HCT116 (cell line): ENCODE measurements at regions not wholly inside any gene's neighbourhood (a gene's known extent, or its start where the extent isn't known, plus 50 kb on each side); places are given as distances from the start of the nearest gene placed in this dataset.

Experiments used
- ATAC-seq: fragments of 200-7000 bp; cut with Tn5 transposase; 2 replicates; pipeline ENCODE4 v1.9.1; 2020; ENCODE audit warnings: mild to moderate bottlenecking, moderate library complexity
- BruUV-seq: library from RNA; stranded (reverse); fragments of 400-500 nt; replicated peaks from 2 replicates; lab custom pipeline; 2021; lab: Mats Ljungman, UMichigan
- CTCF ChIA-PET: fragments of 300-600 bp; sonication (Branson Sonifier 250); formaldehyde crosslinking; loops from one replicate; lab custom pipeline; 2021; ENCODE audit warnings: antibody characterized with exemption; lab: Charles Lee
- POLR2A ChIA-PET: fragments of 300-600, 350-600 bp; sonication (Branson Sonifier 250); formaldehyde crosslinking; loops from one replicate; lab custom pipeline; 2021; ENCODE audit warnings: antibody characterized with exemption; lab: Charles Lee
- RAD21 ChIA-PET, 2 experiments: fragments of 300-600 bp; sonication (Branson Sonifier 250); formaldehyde crosslinking; loops; one replicate each; lab custom pipeline; 2023; ENCODE audit warnings: low total read pairs in 2 of 2; ENCODE audit not compliant: uncharacterized antibody in 2 of 2, unreplicated experiment in 2 of 2, low non-redundant PET in 1 of 2; lab: Charles Lee
- DNase-seq: peaks from one replicate; pipeline ENCODE4 v3.0.0-alpha.2; 2010; ENCODE audit warnings: low read depth, low spot score
- H2AFZ ChIP-seq: fragments of 200-600 bp; shearing (Covaris generic), sonication (generic); 2 replicates; pipeline ENCODE4 v1.6.1; 2017; ENCODE audit warnings: low read depth, mixed run types, mixed read lengths, antibody characterized with exemption, low read length; ENCODE audit not compliant: poor library complexity, severe bottlenecking
- H3K27ac ChIP-seq: 2 replicates; pipeline ENCODE4 v1.5.1; 2012; ENCODE audit warnings: low read depth, low read length
- H3K27me3 ChIP-seq: fragments of 200-600 bp; sonication (generic); 2 replicates; pipeline ENCODE4 v1.6.1; 2016; ENCODE audit warnings: mixed run types, low read length, mixed read lengths; ENCODE audit not compliant: insufficient read depth
- H3K36me3 ChIP-seq, 2 experiments: fragments of 200-500 bp in 1 of 2; fragments of 200-600 bp in 1 of 2; sonication (Bioruptor generic) in 1 of 2; sonication (generic) in 1 of 2; 2 replicates each; pipeline versions ENCODE4 v1.5.1 to v1.6.1; 2014 to 2016; ENCODE audit warnings: low read length in 2 of 2, inconsistent platforms in 1 of 2, mixed read lengths in 1 of 2, mixed run types in 1 of 2; ENCODE audit not compliant: insufficient read depth in 2 of 2, control insufficient read depth in 1 of 2
- H3K4me1 ChIP-seq, 2 experiments: fragments of 200-600 bp in 1 of 2; sonication (generic) in 1 of 2; 2 replicates each; pipeline versions ENCODE4 v1.5.1 to v1.6.1; 2012 to 2017; ENCODE audit warnings: low read length in 2 of 2, inconsistent platforms in 1 of 2, mild to moderate bottlenecking in 1 of 2, mixed read lengths in 1 of 2, mixed run types in 1 of 2, moderate library complexity in 1 of 2; ENCODE audit not compliant: insufficient read depth in 2 of 2, control insufficient read depth in 1 of 2
- H3K4me2 ChIP-seq: fragments of 200-600 bp; sonication (generic); 2 replicates; pipeline ENCODE4 v1.6.1; 2017; ENCODE audit warnings: mixed run types, low read length, mixed read lengths
- H3K4me3 ChIP-seq, 2 experiments: fragments of 200-600 bp in 1 of 2; sonication (generic) in 1 of 2; replicated peaks in 1 of 2; 2 replicates each; pipeline ENCODE4 v1.5.1; 2011 to 2016; ENCODE audit warnings: low read length in 2 of 2, control low read depth in 1 of 2, low read depth in 1 of 2, mild to moderate bottlenecking in 1 of 2, mixed read lengths in 1 of 2, mixed run types in 1 of 2
- H3K79me2 ChIP-seq: fragments of 200-600 bp; sonication (generic); 2 replicates; pipeline ENCODE4 v1.6.1; 2017; ENCODE audit warnings: mild to moderate bottlenecking, mixed run types, low read length, moderate library complexity, mixed read lengths; ENCODE audit not compliant: insufficient read depth
- H3K9ac ChIP-seq: fragments of 200-600 bp; sonication (generic); 2 replicates; pipeline ENCODE4 v1.6.1; 2016; ENCODE audit warnings: low read length, mixed read lengths
- H3K9me2 ChIP-seq: fragments of 200-600 bp; sonication (generic), shearing (Covaris generic); 2 replicates; pipeline ENCODE4 v1.6.1; 2017; ENCODE audit warnings: mixed run types, mild to moderate bottlenecking, moderate library complexity; ENCODE audit not compliant: insufficient read depth
- H3K9me3 ChIP-seq, 2 experiments: fragments of 200-500 bp in 1 of 2; fragments of 200-600 bp in 1 of 2; sonication (Bioruptor generic) in 1 of 2; sonication (generic) in 1 of 2; 2 replicates each; pipeline ENCODE4 v1.6.1; 2014 to 2017; ENCODE audit warnings: low read length in 2 of 2, mixed read lengths in 2 of 2, inconsistent platforms in 1 of 2, low read depth in 1 of 2, mild to moderate bottlenecking in 1 of 2, mixed run types in 1 of 2, moderate library complexity in 1 of 2; ENCODE audit not compliant: control insufficient read depth in 1 of 2, insufficient read depth in 1 of 2
- H4K20me1 ChIP-seq: fragments of 200-600 bp; sonication (generic), shearing (Covaris generic); 2 replicates; pipeline ENCODE4 v1.6.1; 2017; ENCODE audit warnings: mixed run types, mild to moderate bottlenecking, moderate library complexity; ENCODE audit not compliant: insufficient read depth
- ATF3 ChIP-seq: IDR thresholded peaks from 2 replicates; pipeline ENCODE4 v1.6.1; 2012
- CBX3 ChIP-seq: IDR thresholded peaks from 2 replicates; pipeline ENCODE4 v1.6.1; 2012; ENCODE audit warnings: low read depth
- CEBPB ChIP-seq: IDR thresholded peaks from 2 replicates; pipeline ENCODE4 v1.6.1; 2012; ENCODE audit warnings: low read depth
- EGR1 ChIP-seq: IDR thresholded peaks from 2 replicates; pipeline ENCODE4 v1.6.1; 2012; ENCODE audit warnings: low read depth
- ELF1 ChIP-seq: IDR thresholded peaks from 2 replicates; pipeline ENCODE4 v1.6.1; 2012; ENCODE audit warnings: low read depth, borderline replicate concordance
- EZH2phosphoT487 ChIP-seq: fragments of 200-600 bp; IDR thresholded peaks from 2 replicates; pipeline ENCODE4 v1.6.1; 2018; ENCODE audit warnings: antibody characterized with exemption, borderline replicate concordance
- JUND ChIP-seq: IDR thresholded peaks from 2 replicates; pipeline ENCODE4 v1.6.1; 2012
- POLR2A ChIP-seq: IDR thresholded peaks from 2 replicates; pipeline ENCODE4 v1.7.0; 2011; ENCODE audit warnings: borderline replicate concordance; ENCODE audit not compliant: insufficient read depth, insufficient read length; ENCODE audit errors: extremely low read depth
- POLR2AphosphoS5 ChIP-seq: IDR thresholded peaks from 2 replicates; pipeline ENCODE4 v1.6.1; 2011; ENCODE audit warnings: mild to moderate bottlenecking, low read depth, low read length, moderate library complexity
- RAD21 ChIP-seq: IDR thresholded peaks from 2 replicates; pipeline ENCODE4 v1.6.1; 2012; ENCODE audit warnings: low read depth, mild to moderate bottlenecking
- SIN3A ChIP-seq: IDR thresholded peaks from 2 replicates; pipeline ENCODE4 v1.6.1; 2012; ENCODE audit warnings: low read depth
- intact Hi-C: fragments of 100-400 bp; cut with micrococcal nuclease; formaldehyde crosslinking; loops from 2 replicates; pipeline ENCODE4 v1.10.0; 2022

- Histone ChIP-seq H3K4me1 (no peaks in the 10 kb centered on the region; a peak in 1 of 4 replicates), H3K9me3 (no peaks in the 10 kb centered on the region), H3K4me2 (no peak overlapping the region), H3K27me3 (peaks cover 12% of the 10 kb centered on the region; the same call in 1 of the 2 replicates), H3K36me3 (no peaks in the 10 kb centered on the region), H3K4me3 (no peak overlapping the region), H2AFZ (no peak overlapping the region), H3K27ac (no peak overlapping the region)
- ChIA-PET RAD21 (no interaction called here), POLR2A (no interaction called here)
- DNase-seq, result no peak
- ATAC-seq, result no peak
- intact Hi-C loops, result no loop called here
- BruUV-seq, result no TSS peak
- TF ChIP-seq ATF3 (no peak), JUND (no peak), EGR1 (no peak), POLR2AphosphoS5 (no peak), CEBPB (no peak), SIN3A (no peak), ELF1 (no peak), EZH2phosphoT487 (no peak)
- TF ChIP-seq, all 23 proteins: peak for 0
- Histone ChIP-seq H4K20me1 (no peaks in the 10 kb centered on the region), H3K9me2 (no peaks in the 10 kb centered on the region), H3K9ac (no peak overlapping the region), H3K79me2 (no peaks in the 10 kb centered on the region)
- CTCF ChIA-PET, result no interaction called here
Observed at GRCh38 chr5:158392753-158393152, 533.8 kb upstream of the CLINT1 start.

- peaks cover 5% of the 10 kb centered on the region; the same call in 1 of the 2 replicates for H3K27me3 ChIP-seq
- CTCF ChIA-PET, result no interaction called here
- no peaks in the 10 kb centered on the region; a peak in 1 of 4 replicates for H3K4me1 ChIP-seq
- no peaks in the 10 kb centered on the region for H3K36me3 ChIP-seq
- H3K9me2 ChIP-seq, result no peaks in the 10 kb centered on the region
- no peaks in the 10 kb centered on the region for H4K20me1 ChIP-seq
- DNase-seq (no peak), ATAC-seq (no peak)
- no peak overlapping the region for H3K4me2 ChIP-seq
- H3K27ac ChIP-seq, result no peak overlapping the region
- H2AFZ ChIP-seq, result no peak overlapping the region
- TF ChIP-seq JUND (no peak), POLR2A (no peak), CBX3 (no peak), RAD21 (no peak)
- POLR2A ChIA-PET, result no interaction called here
- intact Hi-C loops, result no loop called here
- no peaks in the 10 kb centered on the region for H3K9me3 ChIP-seq
- BruUV-seq, result no TSS peak
- no peaks in the 10 kb centered on the region for H3K79me2 ChIP-seq
- no peak overlapping the region for H3K4me3 ChIP-seq
- RAD21 ChIA-PET, result no interaction called here
- no peak overlapping the region for H3K9ac ChIP-seq
Observed at GRCh38 chr5:158390577-158390976, 531.6 kb upstream of the CLINT1 start.
